HepG2 (cell line): ENCODE measurements at regions not wholly inside any gene's neighbourhood (a gene's known extent, or its start where the extent isn't known, plus 50 kb on each side); places are given as distances from the start of the nearest gene placed in this dataset.

Experiments used
- ATAC-seq: fragments of 200-7000 bp; cut with Tn5 transposase; 3 replicates; pipeline ENCODE4 v1.9.1; 2020; ENCODE audit warnings: mild to moderate bottlenecking, moderate library complexity
- BruUV-seq: library from RNA; stranded (reverse); fragments of 400-500 nt; replicated peaks from 2 replicates; lab custom pipeline; 2021; lab: Mats Ljungman, UMichigan
- CTCF ChIA-PET: fragments of 300-600 bp; formaldehyde crosslinking; extraction: SDS; loops from one replicate; lab custom pipeline; 2021; ENCODE audit warnings: low total read pairs, inconsistent platforms, low intra/inter-chr PET ratio; lab: Yijun Ruan, JAX
- POLR2A ChIA-PET: fragments of 350-600 bp; sonication (Branson Sonifier 250); formaldehyde crosslinking; loops from one replicate; lab custom pipeline; 2020; ENCODE audit warnings: antibody characterized with exemption, inconsistent platforms; lab: Yijun Ruan, JAX
- DNase-seq: peaks from one replicate; pipeline ENCODE4 v3.0.0-alpha.2; 2015; ENCODE audit warnings: low spot score
- FAIRE-seq: peaks from 3 replicates; lab custom pipeline; 2011; peaks lifted over from hg19 to GRCh38; lab: Jason Lieb, UNC
- H2AFZ ChIP-seq: one replicate; pipeline ENCODE4 v1.6.1; 2011; ENCODE audit warnings: low read length, inconsistent platforms
- H3K27ac ChIP-seq: fragments of 300-600 bp; 3 replicates; pipeline ENCODE4 v1.8.0; 2011; ENCODE audit warnings: mixed run types, mild to moderate bottlenecking, mixed read lengths, low read length, inconsistent platforms; ENCODE audit not compliant: insufficient read depth; ENCODE audit errors: extremely low read length
- H3K27me3 ChIP-seq, 2 experiments: fragments of 200-600 bp in 1 of 2; 2 replicates in 1 of 2; 3 replicates in 1 of 2; pipeline versions ENCODE4 v1.6.0 to v1.8.0; 2011; ENCODE audit warnings: low read length in 2 of 2, mild to moderate bottlenecking in 2 of 2, moderate library complexity in 2 of 2, inconsistent platforms in 1 of 2; ENCODE audit not compliant: insufficient read depth in 2 of 2, control insufficient read depth in 1 of 2
- H3K36me3 ChIP-seq, 2 experiments: fragments of 200-600 bp in 1 of 2; replicated peaks in 1 of 2; 2 replicates in 1 of 2; 3 replicates in 1 of 2; pipeline versions ENCODE4 v1.5.1 to v1.8.0; 2011; ENCODE audit warnings: low read length in 2 of 2, inconsistent platforms in 1 of 2; ENCODE audit not compliant: insufficient read depth in 2 of 2, control insufficient read depth in 1 of 2
- H3K4me1 ChIP-seq: 2 replicates; pipeline ENCODE4 v1.5.1; 2012; ENCODE audit warnings: low read length, inconsistent platforms; ENCODE audit not compliant: insufficient read depth
- H3K4me2 ChIP-seq: 2 replicates; pipeline ENCODE4 v1.6.0; 2011; ENCODE audit warnings: low read depth, low read length, inconsistent platforms
- H3K4me3 ChIP-seq, 3 experiments: fragments of 200-600 bp in 1 of 3; sonication (generic), shearing (Covaris generic) in 1 of 3; replicated peaks in 1 of 3; 2 replicates each; pipeline ENCODE4 v1.5.1; 2011 to 2016; ENCODE audit warnings: low read length in 3 of 3, inconsistent platforms in 2 of 3, low read depth in 2 of 3, mild to moderate bottlenecking in 2 of 3, control low read depth in 1 of 3, mixed read lengths in 1 of 3; ENCODE audit not compliant: insufficient read depth in 1 of 3
- H3K79me2 ChIP-seq: one replicate; pipeline ENCODE4 v1.6.1; 2011; ENCODE audit warnings: low read length, inconsistent platforms; ENCODE audit not compliant: insufficient read depth
- H3K9ac ChIP-seq: 2 replicates; pipeline ENCODE4 v1.6.0; 2011; ENCODE audit warnings: mild to moderate bottlenecking, low read depth, low read length, inconsistent platforms; ENCODE audit not compliant: insufficient read depth
- H3K9me3 ChIP-seq: 2 replicates; pipeline ENCODE4 v1.5.1; 2012; ENCODE audit warnings: mild to moderate bottlenecking, low read length
- H4K20me1 ChIP-seq: 2 replicates; pipeline ENCODE4 v1.6.0; 2011; ENCODE audit warnings: inconsistent platforms, mild to moderate bottlenecking, low read length, moderate library complexity; ENCODE audit not compliant: insufficient read depth
- KAT7 ChIP-seq: IDR thresholded peaks from 2 replicates; pipeline ENCODE4 v1.6.1; 2018; ENCODE audit warnings: borderline replicate concordance, missing compliant biosample characterization
- KDM4B ChIP-seq: sonication (generic); formaldehyde crosslinking; IDR thresholded peaks from 2 replicates; pipeline ENCODE4 v1.4.0; 2020; ENCODE audit warnings: missing genetic modification reagents
- MIER3 ChIP-seq: IDR thresholded peaks from 2 replicates; pipeline ENCODE4 v1.6.1; 2016; ENCODE audit warnings: missing compliant biosample characterization, borderline replicate concordance
- PREB ChIP-seq: sonication (generic); formaldehyde crosslinking; IDR thresholded peaks from 2 replicates; pipeline ENCODE4 v1.4.0; 2020; ENCODE audit warnings: missing genetic modification reagents
- REPIN1 ChIP-seq: sonication (generic); formaldehyde crosslinking; IDR thresholded peaks from 2 replicates; pipeline ENCODE4 v1.8.0; 2022; ENCODE audit warnings: missing genetic modification reagents, low read depth, mild to moderate bottlenecking, borderline replicate concordance
- RNF2 ChIP-seq: fragments of 450-650 bp; conservative IDR thresholded peaks from 2 replicates; pipeline ENCODE4 v1.6.1; 2016; ENCODE audit warnings: low read depth
- SMAD1 ChIP-seq: sonication (generic); formaldehyde crosslinking; IDR thresholded peaks from 2 replicates; pipeline ENCODE4 v1.4.0; 2020; ENCODE audit warnings: missing genetic modification reagents, low read depth, mild to moderate bottlenecking, borderline replicate concordance
- SPEN ChIP-seq: sonication (generic); formaldehyde crosslinking; IDR thresholded peaks from 2 replicates; pipeline ENCODE4 v1.5.1; 2020; ENCODE audit warnings: low read depth, mild to moderate bottlenecking, missing genetic modification reagents
- ZNF101 ChIP-seq: sonication (generic); formaldehyde crosslinking; IDR thresholded peaks from 2 replicates; pipeline ENCODE4 v1.4.0; 2020; ENCODE audit warnings: mild to moderate bottlenecking, low read depth, missing genetic modification reagents, borderline replicate concordance
- ZNF142 ChIP-seq: sonication (generic); formaldehyde crosslinking; IDR thresholded peaks from 2 replicates; pipeline ENCODE4 v1.4.0; 2020; ENCODE audit warnings: missing genetic modification reagents
- ZNF704 ChIP-seq: sonication (generic); formaldehyde crosslinking; IDR thresholded peaks from 2 replicates; pipeline ENCODE4 v1.8.1; 2023; ENCODE audit warnings: mild to moderate bottlenecking, inconsistent platforms, moderate library complexity, missing genetic modification reagents, borderline replicate concordance
- WGBS: methylation state at CpG from one replicate; pipeline ENCODE4 v1.1.6; 2017; ENCODE audit warnings: low lambda C conversion rate; 5-methylcytosine and 5-hydroxymethylcytosine counted together
- in situ Hi-C: cut with HindIII; loops from 2 replicates; pipeline ENCODE4 v1.10.0; 2017; ENCODE audit warnings: low pct_unique_long_range_greater_than_20kb; ENCODE audit not compliant: extremely low pct_ligation_motif_present
- intact Hi-C: fragments of 100-400 bp; cut with micrococcal nuclease; formaldehyde crosslinking; loops from one replicate; pipeline ENCODE4 v1.10.0; 2022; ENCODE audit not compliant: unreplicated experiment

GRCh38 chr4:83679692-83680091, 143.8 kb downstream of the GPAT3 start (continued):
- TF ChIP-seq KDM4B (no peak), MIER3 (CRISPR knock-in tag) (no peak), RNF2 (no peak), ZNF704 (CRISPR knock-in tag) (no peak), PREB (CRISPR knock-in tag) (no peak), KAT7 (CRISPR knock-in tag) (no peak), REPIN1 (no peak), ZNF101 (CRISPR knock-in tag) (no peak), SMAD1 (CRISPR knock-in tag) (no peak)

- Histone ChIP-seq H3K27ac (no peak overlapping the region), H3K4me3 (no peak overlapping the region), H3K9ac (no peak overlapping the region), H3K27me3 (peaks cover 0 to 15% of the 10 kb centered on the region in 2 experiments; a peak in 2 of 5 replicates), H3K4me2 (no peak overlapping the region), H3K36me3 (no peaks in the 10 kb centered on the region), H3K4me1 (no peaks in the 10 kb centered on the region), H4K20me1 (no peaks in the 10 kb centered on the region), H2AFZ (no peak overlapping the region), H3K9me3 (no peaks in the 10 kb centered on the region), H3K79me2 (no peaks in the 10 kb centered on the region)
- WGBS = 13% methylated on average over 3 of the region's 3 CpGs
- FAIRE-seq (no peak), ATAC-seq (no peak), DNase-seq (no peak)
- BruUV-seq = no TSS peak
- intact Hi-C loops (no loop called here), in situ Hi-C loops (no loop called here)
- TF ChIP-seq SPEN (CRISPR knock-in tag) (no peak), ZNF142 (CRISPR knock-in tag) (no peak)
- POLR2A ChIA-PET = no interaction called here
- CTCF ChIA-PET = no interaction called here
These were observed 143.3 kb downstream of the GPAT3 start for GRCh38 chr4:83679254-83679653.
